ENCODE measurements at regions not wholly inside any gene's neighbourhood (a gene's known extent, or its start where the extent isn't known, plus 50 kb on each side); places are given as distances from the start of the nearest gene placed in this dataset.
A peak's percentile ranks its signal among the peaks of the same experiment; 100 is the strongest.

GRCh38 chr1:173128742-173129141, 78.0 kb upstream of the TNFSF18 start:
- H3K27ac Mint-ChIP-seq: no peak overlapping the region
- H3K4me1 Mint-ChIP-seq: no peaks in the 10 kb centered on the region
- no peak for DNase-seq (ENCODE audit: low spot score in 2 of 2)
- no peaks in the 10 kb centered on the region for H3K36me3 Mint-ChIP-seq
- peaks cover 3% of the 10 kb centered on the region for H3K27me3 Mint-ChIP-seq
- H3K9me3 Mint-ChIP-seq: peaks cover 4% of the 10 kb centered on the region
- H3K4me3 Mint-ChIP-seq: no peak overlapping the region
- no peak for ATAC-seq (ENCODE audit: low read depth)

GRCh38 chr1:173127369-173128307, 76.9 kb upstream of the TNFSF18 start:
- Mint-ChIP-seq H3K9me3 (peaks cover 4% of the 10 kb centered on the region), H3K36me3 (no peaks in the 10 kb centered on the region), H3K4me1 (peaks cover 7% of the 10 kb centered on the region), H3K4me3 (no peak overlapping the region), H3K27ac (no peak overlapping the region), H3K27me3 (peaks cover 3% of the 10 kb centered on the region)
- ATAC-seq (ENCODE audit: low read depth) (no peak), DNase-seq (ENCODE audit: low spot score in 2 of 2) (no peak)

- H3K4me1 Mint-ChIP-seq: peaks cover 11% of the 10 kb centered on the region
Observed at GRCh38 chr1:173126421-173126820, 75.7 kb upstream of the TNFSF18 start.

GRCh38 chr1:173122958-173123852, 72.5 kb upstream of the TNFSF18 start:
- Mint-ChIP-seq H3K27me3 (no peaks in the 10 kb centered on the region), H3K4me1 (peaks cover 21% of the 10 kb centered on the region), H3K4me3 (no peak overlapping the region), H3K9me3 (no peaks in the 10 kb centered on the region), H3K36me3 (no peaks in the 10 kb centered on the region), H3K27ac (peak overlapping the region; percentile 42)
- DNase-seq (ENCODE audit: low spot score in 2 of 2): peak in 1 of 2 donors; percentile 22
- ATAC-seq (ENCODE audit: low read depth): peak; percentile 82

More at GRCh38 chr1:173126421-173126820, 75.7 kb upstream of the TNFSF18 start:
- no peak for ATAC-seq (ENCODE audit: low read depth)
- peaks cover 3% of the 10 kb centered on the region for H3K27me3 Mint-ChIP-seq
- H3K36me3 Mint-ChIP-seq: no peaks in the 10 kb centered on the region
- no peak for DNase-seq (ENCODE audit: low spot score in 2 of 2)
- no peak overlapping the region for H3K4me3 Mint-ChIP-seq
- H3K9me3 Mint-ChIP-seq: peaks cover 4% of the 10 kb centered on the region
- no peak overlapping the region for H3K27ac Mint-ChIP-seq

GRCh38 chr1:173122344-173122935, 71.7 kb upstream of the TNFSF18 start:
- ATAC-seq (ENCODE audit: low read depth): no peak
- Mint-ChIP-seq H3K27me3 (no peaks in the 10 kb centered on the region), H3K9me3 (no peaks in the 10 kb centered on the region), H3K36me3 (no peaks in the 10 kb centered on the region), H3K4me1 (peaks cover 24% of the 10 kb centered on the region), H3K4me3 (no peak overlapping the region), H3K27ac (peak overlapping the region; percentile 42)
- no peak for DNase-seq (ENCODE audit: low spot score in 2 of 2)

GRCh38 chr1:173118404-173118803, 67.7 kb upstream of the TNFSF18 start:
- H3K4me1 Mint-ChIP-seq: peaks cover 27% of the 10 kb centered on the region
- no peak overlapping the region for H3K4me3 Mint-ChIP-seq
- H3K9me3 Mint-ChIP-seq: no peaks in the 10 kb centered on the region
- DNase-seq (ENCODE audit: low spot score in 2 of 2) (no peak), ATAC-seq (ENCODE audit: low read depth) (no peak)
- H3K27ac Mint-ChIP-seq: no peak overlapping the region
- no peaks in the 10 kb centered on the region for H3K36me3 Mint-ChIP-seq
- no peaks in the 10 kb centered on the region for H3K27me3 Mint-ChIP-seq

- Mint-ChIP-seq H3K4me3 (no peak overlapping the region), H3K27ac (no peak overlapping the region), H3K36me3 (no peaks in the 10 kb centered on the region), H3K4me1 (peaks cover 24% of the 10 kb centered on the region), H3K9me3 (no peaks in the 10 kb centered on the region), H3K27me3 (no peaks in the 10 kb centered on the region)
- ATAC-seq (ENCODE audit: low read depth): no peak
- DNase-seq (ENCODE audit: low spot score in 2 of 2): no peak
Observed at GRCh38 chr1:173117761-173118160, 67.0 kb upstream of the TNFSF18 start.

- Mint-ChIP-seq H3K4me1 (peaks cover 22% of the 10 kb centered on the region), H3K27ac (no peak overlapping the region), H3K4me3 (no peak overlapping the region), H3K36me3 (no peaks in the 10 kb centered on the region), H3K27me3 (no peaks in the 10 kb centered on the region), H3K9me3 (no peaks in the 10 kb centered on the region)
- DNase-seq (ENCODE audit: low spot score in 2 of 2) (no peak), ATAC-seq (ENCODE audit: low read depth) (no peak)
Observed at GRCh38 chr1:173117108-173117633, 66.4 kb upstream of the TNFSF18 start.

GRCh38 chr1:173114346-173114745, 63.6 kb upstream of the TNFSF18 start:
- H3K9me3 Mint-ChIP-seq: no peaks in the 10 kb centered on the region
- H3K27ac Mint-ChIP-seq: no peak overlapping the region
- no peaks in the 10 kb centered on the region for H3K36me3 Mint-ChIP-seq
- no peak for ATAC-seq (ENCODE audit: low read depth)
- H3K4me1 Mint-ChIP-seq: peaks cover 25% of the 10 kb centered on the region
- H3K4me3 Mint-ChIP-seq: no peak overlapping the region
- no peaks in the 10 kb centered on the region for H3K27me3 Mint-ChIP-seq
- DNase-seq (ENCODE audit: low spot score in 2 of 2): no peak

- peak overlapping the region; percentile 67 for H3K27ac Mint-ChIP-seq
- H3K4me1 Mint-ChIP-seq: peaks cover 16% of the 10 kb centered on the region
- no peaks in the 10 kb centered on the region for H3K36me3 Mint-ChIP-seq
- DNase-seq (ENCODE audit: low spot score in 2 of 2): no peak
- no peaks in the 10 kb centered on the region for H3K27me3 Mint-ChIP-seq
- no peak overlapping the region for H3K4me3 Mint-ChIP-seq
- ATAC-seq (ENCODE audit: low read depth): no peak
- no peaks in the 10 kb centered on the region for H3K9me3 Mint-ChIP-seq
Observed at GRCh38 chr1:173113015-173113741, 62.4 kb upstream of the TNFSF18 start.

GRCh38 chr1:173112129-173112528, 61.4 kb upstream of the TNFSF18 start:
- ATAC-seq (ENCODE audit: low read depth) (peak; percentile 98), DNase-seq (ENCODE audit: low spot score in 2 of 2) (peak in 1 of 2 donors; percentile 21)
- Mint-ChIP-seq H3K27ac (peak overlapping the region; percentile 56), H3K27me3 (no peaks in the 10 kb centered on the region), H3K4me3 (no peak overlapping the region), H3K36me3 (peaks cover 3% of the 10 kb centered on the region), H3K9me3 (peaks cover 7% of the 10 kb centered on the region), H3K4me1 (peaks cover 12% of the 10 kb centered on the region)

- H3K4me1 Mint-ChIP-seq: peaks cover 6% of the 10 kb centered on the region
- H3K9me3 Mint-ChIP-seq: peaks cover 13% of the 10 kb centered on the region
- peaks cover 3% of the 10 kb centered on the region for H3K36me3 Mint-ChIP-seq
- DNase-seq (ENCODE audit: low spot score in 2 of 2) (no peak), ATAC-seq (ENCODE audit: low read depth) (no peak)
- H3K4me3 Mint-ChIP-seq: no peak overlapping the region
- no peak overlapping the region for H3K27ac Mint-ChIP-seq
- H3K27me3 Mint-ChIP-seq: no peaks in the 10 kb centered on the region
Observed at GRCh38 chr1:173107696-173108095, 57.0 kb upstream of the TNFSF18 start.

GRCh38 chr1:173103006-173103405, 52.3 kb upstream of the TNFSF18 start:
- Mint-ChIP-seq H3K36me3 (peaks cover 4% of the 10 kb centered on the region), H3K4me1 (no peaks in the 10 kb centered on the region), H3K27ac (no peak overlapping the region)

More at GRCh38 chr1:173103006-173103405, 52.3 kb upstream of the TNFSF18 start:
- peaks cover 13% of the 10 kb centered on the region for H3K9me3 Mint-ChIP-seq
- DNase-seq (ENCODE audit: low spot score in 2 of 2): no peak
- H3K27me3 Mint-ChIP-seq: no peaks in the 10 kb centered on the region
- H3K4me3 Mint-ChIP-seq: no peak overlapping the region
- ATAC-seq (ENCODE audit: low read depth): no peak
